WI38 (cell line): ENCODE measurements at regions not wholly inside any gene's neighbourhood (a gene's known extent, or its start where the extent isn't known, plus 50 kb on each side); places are given as distances from the start of the nearest gene placed in this dataset.

Experiments used
- H3K4me3 ChIP-seq: 2 replicates; pipeline ENCODE4 v1.5.1; 2011; ENCODE audit warnings: low read depth, mild to moderate bottlenecking, control low read depth, low read length
- CTCF ChIP-seq: IDR thresholded peaks from 2 replicates; pipeline ENCODE4 v1.5.1; 2012; ENCODE audit warnings: low read depth, mild to moderate bottlenecking, control low read depth, low read length

GRCh38 chr2:12442476-12442847, 274.3 kb upstream of the TRIB2 start:
- H3K4me3 ChIP-seq, result no peak overlapping the region
- no peak for TF ChIP-seq CTCF

DNA sequence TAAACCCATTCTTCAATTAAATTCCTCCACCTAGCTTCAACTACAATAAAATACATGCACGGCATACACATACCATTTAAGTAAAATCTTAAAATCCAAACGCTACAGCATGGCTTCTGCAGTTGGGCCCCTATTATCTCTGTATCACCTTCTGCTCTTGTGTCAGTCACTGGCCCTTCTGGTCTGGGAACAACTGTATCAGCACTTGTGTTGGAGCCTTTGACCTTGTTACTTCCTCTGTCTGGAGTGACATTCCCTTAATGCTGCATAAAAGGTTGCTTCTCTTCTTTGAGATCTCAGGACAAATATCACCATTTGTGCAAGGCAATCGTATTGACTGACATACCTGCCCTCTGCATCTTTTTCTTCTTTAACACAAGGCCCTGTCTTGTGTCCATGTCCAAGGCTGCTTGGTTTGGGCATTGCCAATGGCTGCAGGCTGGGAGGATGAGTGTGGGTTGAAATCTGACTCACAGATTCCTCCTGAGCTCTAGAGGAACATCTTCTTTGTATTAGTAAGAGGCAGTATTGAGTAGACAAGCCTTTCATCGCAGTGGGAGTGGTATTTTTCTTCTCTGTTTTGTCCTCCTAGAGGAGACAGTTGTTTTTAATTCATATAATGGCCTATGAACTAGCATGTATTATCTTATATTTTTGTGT, 267.8 kb upstream of the TRIB2 start:
- H3K4me3 ChIP-seq, result no peak overlapping the region
- no peak for TF ChIP-seq CTCF

GRCh38 chr2:12451726-12452125, 265.0 kb upstream of the TRIB2 start:
- H3K4me3 ChIP-seq, result peak overlapping the region; percentile 30
- TF ChIP-seq CTCF, result no peak

DNA sequence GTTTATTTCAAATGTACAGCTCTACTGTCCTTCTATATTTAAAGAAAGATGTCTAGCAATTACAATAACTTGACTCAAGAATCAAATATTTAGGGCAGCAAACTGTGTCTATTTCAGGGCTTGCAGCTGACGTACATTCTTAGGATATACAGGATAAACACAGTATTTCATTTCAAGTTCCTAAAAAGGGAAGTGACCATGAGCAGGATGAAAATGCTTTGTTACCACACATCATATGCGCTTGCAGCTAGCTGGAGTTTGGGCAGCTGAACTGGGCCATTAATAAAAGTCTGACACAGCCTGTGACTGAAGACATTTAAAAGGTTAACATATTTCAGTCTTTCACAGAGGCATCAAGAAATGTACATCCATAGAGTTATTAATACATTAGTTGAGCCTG, 264.6 kb upstream of the TRIB2 start:
- no peak for TF ChIP-seq CTCF
- H3K4me3 ChIP-seq, result peak overlapping the region; percentile 30

DNA sequence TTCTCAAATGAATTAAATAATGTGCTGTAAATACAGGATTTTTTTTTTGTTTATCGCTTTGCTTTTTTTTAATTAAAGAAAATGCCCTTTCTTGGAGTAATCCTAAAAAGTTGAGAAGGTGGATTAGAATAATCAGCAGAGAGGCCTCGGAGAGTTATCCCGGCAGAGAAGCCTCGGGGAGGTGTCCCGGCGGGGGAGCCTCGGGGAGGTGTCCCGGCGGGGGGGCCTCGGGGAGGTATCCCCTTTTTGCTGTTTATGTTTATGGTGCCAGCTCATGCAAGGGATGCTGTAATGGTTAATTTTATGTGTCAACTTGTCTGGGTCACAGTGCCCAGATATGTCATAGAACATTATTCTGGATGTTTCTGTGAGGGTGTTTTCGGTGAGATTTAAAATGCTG, 263.0 kb upstream of the TRIB2 start:
- no peak overlapping the region for H3K4me3 ChIP-seq
- no peak for TF ChIP-seq CTCF

GRCh38 chr2:12455661-12456060, 261.1 kb upstream of the TRIB2 start:
- TF ChIP-seq CTCF, result no peak
- H3K4me3 ChIP-seq, result no peak overlapping the region

GRCh38 chr2:12456293-12457106, 260.2 kb upstream of the TRIB2 start:
- TF ChIP-seq CTCF, result no peak
- peak overlapping the region; percentile 16 for H3K4me3 ChIP-seq
